Activated CD8-positive, alpha-beta T cell treated with anti-CD3 and anti-CD28 coated beads for 36 hours (primary cell): ENCODE measurements at regions not wholly inside any gene's neighbourhood (a gene's known extent, or its start where the extent isn't known, plus 50 kb on each side); places are given as distances from the start of the nearest gene placed in this dataset.

Experiments
- ATAC-seq: fragments of 200-7000 bp; cut with Tn5 transposase; one replicate; pipeline ENCODE4 v1.10.0; 2021; ENCODE audit warnings: mild to moderate bottlenecking, moderate library complexity
- CTCF ChIA-PET: fragments of 350-600 bp; sonication (Branson Sonifier 250); formaldehyde crosslinking; loops from one replicate; lab custom pipeline; 2021; ENCODE audit warnings: antibody characterized with exemption; lab: Charles Lee
- POLR2A ChIA-PET: fragments of 350-600 bp; sonication (Branson Sonifier 250); formaldehyde crosslinking; loops from one replicate; lab custom pipeline; 2021; ENCODE audit warnings: antibody characterized with exemption; lab: Charles Lee
- DNase-seq: peaks from one replicate; pipeline ENCODE4 v3.0.0-alpha.2; 2020
- H3K27ac Mint-ChIP-seq: one replicate; pipeline ENCODE4 v1.8.0; 2021; ENCODE audit warnings: mild to moderate bottlenecking, mixed read lengths
- H3K27me3 Mint-ChIP-seq: one replicate; pipeline ENCODE4 v1.8.0; 2021; ENCODE audit warnings: mixed read lengths
- H3K36me3 Mint-ChIP-seq: one replicate; pipeline ENCODE4 v1.8.0; 2021; ENCODE audit warnings: low read depth, mixed read lengths
- H3K4me1 Mint-ChIP-seq: one replicate; pipeline ENCODE4 v1.8.0; 2021; ENCODE audit warnings: low read depth, mixed read lengths
- H3K4me3 Mint-ChIP-seq: one replicate; pipeline ENCODE4 v1.8.0; 2021; ENCODE audit warnings: mild to moderate bottlenecking, moderate library complexity, mixed read lengths
- H3K9me3 Mint-ChIP-seq: one replicate; pipeline ENCODE4 v1.8.0; 2021; ENCODE audit warnings: mixed read lengths
- intact Hi-C: fragments of 100-400 bp; cut with micrococcal nuclease; formaldehyde crosslinking; loops from one replicate; pipeline ENCODE4 v1.10.0; 2022
- TF ChIP-seq, protein P1 (sequence below): fragments of 200-600 bp; IDR thresholded peaks from one replicate; pipeline ENCODE4 v1.8.0; 2022; ENCODE audit warnings: antibody characterized with exemption, mild to moderate bottlenecking

DNA sequence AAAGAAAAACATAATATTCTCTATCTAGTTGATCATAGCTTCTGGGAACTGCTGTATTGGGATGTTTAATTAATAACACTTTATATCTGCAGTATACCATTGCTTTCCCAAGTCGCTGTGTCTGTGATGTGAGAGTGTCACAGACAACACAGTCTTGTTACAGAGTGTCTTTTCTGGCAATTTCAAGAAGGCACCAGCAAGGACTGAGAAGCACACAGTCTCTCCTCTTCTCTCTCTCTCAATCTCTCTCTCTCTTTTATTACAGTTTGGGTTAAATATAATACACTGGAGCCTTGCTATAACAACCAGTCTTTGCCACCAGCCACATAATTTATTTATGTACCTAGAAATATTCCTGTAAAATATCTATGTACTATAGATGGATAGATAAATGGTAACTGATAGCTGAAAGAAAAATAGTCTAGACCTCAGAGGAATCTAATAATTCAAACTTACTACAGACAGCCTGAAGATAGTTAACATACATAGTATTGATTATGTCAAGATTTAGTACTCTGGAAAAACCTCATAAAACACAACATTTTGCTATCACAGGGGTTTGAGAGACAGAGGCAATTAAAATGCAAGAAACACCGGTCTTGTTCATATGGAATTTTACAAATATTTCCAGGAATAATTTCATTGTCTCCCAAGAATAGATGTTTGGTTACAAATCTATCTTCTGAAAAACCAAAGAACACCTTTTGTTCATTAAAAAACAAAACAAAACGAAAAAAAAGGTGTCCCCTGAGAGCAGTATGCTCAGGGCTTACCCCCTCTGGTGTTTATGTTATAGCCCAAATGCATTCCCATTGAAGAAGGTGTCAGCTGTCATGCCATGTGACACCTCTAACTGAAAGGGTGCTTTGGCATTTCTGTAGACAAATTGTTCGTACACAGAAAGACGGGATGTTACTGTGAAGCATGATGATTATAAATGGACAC is 507.8 kb downstream of the TBC1D4 start:
- Mint-ChIP-seq H3K27me3 (peaks cover 6% of the 10 kb centered on the region), H3K27ac (no peak overlapping the region), H3K4me3 (no peak overlapping the region), H3K4me1 (no peaks in the 10 kb centered on the region), H3K9me3 (no peaks in the 10 kb centered on the region), H3K36me3 (no peaks in the 10 kb centered on the region)
- ATAC-seq (no peak), DNase-seq (no peak)
- ChIA-PET CTCF (no interaction called here), POLR2A (no interaction called here)
- TF ChIP-seq, protein P1, sequence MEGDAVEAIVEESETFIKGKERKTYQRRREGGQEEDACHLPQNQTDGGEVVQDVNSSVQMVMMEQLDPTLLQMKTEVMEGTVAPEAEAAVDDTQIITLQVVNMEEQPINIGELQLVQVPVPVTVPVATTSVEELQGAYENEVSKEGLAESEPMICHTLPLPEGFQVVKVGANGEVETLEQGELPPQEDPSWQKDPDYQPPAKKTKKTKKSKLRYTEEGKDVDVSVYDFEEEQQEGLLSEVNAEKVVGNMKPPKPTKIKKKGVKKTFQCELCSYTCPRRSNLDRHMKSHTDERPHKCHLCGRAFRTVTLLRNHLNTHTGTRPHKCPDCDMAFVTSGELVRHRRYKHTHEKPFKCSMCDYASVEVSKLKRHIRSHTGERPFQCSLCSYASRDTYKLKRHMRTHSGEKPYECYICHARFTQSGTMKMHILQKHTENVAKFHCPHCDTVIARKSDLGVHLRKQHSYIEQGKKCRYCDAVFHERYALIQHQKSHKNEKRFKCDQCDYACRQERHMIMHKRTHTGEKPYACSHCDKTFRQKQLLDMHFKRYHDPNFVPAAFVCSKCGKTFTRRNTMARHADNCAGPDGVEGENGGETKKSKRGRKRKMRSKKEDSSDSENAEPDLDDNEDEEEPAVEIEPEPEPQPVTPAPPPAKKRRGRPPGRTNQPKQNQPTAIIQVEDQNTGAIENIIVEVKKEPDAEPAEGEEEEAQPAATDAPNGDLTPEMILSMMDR: no peak
- intact Hi-C loops: no loop called here

DNA sequence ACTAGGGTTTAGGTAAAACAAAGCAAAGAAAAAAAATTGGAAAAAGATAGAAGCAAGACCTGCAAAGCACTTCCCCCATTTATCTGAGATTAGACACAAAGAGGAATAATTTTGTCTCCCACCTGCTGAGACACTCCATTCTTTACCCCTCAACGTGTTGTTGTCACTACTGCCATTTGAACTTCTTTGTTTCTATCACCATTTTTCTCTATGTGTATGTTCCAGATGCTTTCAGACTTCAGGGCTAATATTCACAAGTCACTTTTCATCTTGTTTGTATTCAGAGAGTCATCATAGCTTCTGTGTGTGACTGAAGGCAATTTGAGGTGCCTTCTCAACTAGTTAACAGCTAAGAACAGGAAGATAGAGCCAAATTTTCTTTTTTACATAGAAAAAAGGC is 512.5 kb downstream of the TBC1D4 start:
- Mint-ChIP-seq H3K36me3 (no peaks in the 10 kb centered on the region), H3K4me1 (no peaks in the 10 kb centered on the region), H3K4me3 (no peak overlapping the region), H3K9me3 (no peaks in the 10 kb centered on the region), H3K27me3 (peaks cover 3% of the 10 kb centered on the region), H3K27ac (no peak overlapping the region)
- TF ChIP-seq, protein P1: no peak
- ATAC-seq (no peak), DNase-seq (no peak)
- ChIA-PET POLR2A (no interaction called here), CTCF (interaction anchor here (1.4 kb wide), 1 partner anchor 250 kb away, joined by 5 read pairs; no protein-coding TSS in a partner anchor)
- intact Hi-C loops: no loop called here

DNA sequence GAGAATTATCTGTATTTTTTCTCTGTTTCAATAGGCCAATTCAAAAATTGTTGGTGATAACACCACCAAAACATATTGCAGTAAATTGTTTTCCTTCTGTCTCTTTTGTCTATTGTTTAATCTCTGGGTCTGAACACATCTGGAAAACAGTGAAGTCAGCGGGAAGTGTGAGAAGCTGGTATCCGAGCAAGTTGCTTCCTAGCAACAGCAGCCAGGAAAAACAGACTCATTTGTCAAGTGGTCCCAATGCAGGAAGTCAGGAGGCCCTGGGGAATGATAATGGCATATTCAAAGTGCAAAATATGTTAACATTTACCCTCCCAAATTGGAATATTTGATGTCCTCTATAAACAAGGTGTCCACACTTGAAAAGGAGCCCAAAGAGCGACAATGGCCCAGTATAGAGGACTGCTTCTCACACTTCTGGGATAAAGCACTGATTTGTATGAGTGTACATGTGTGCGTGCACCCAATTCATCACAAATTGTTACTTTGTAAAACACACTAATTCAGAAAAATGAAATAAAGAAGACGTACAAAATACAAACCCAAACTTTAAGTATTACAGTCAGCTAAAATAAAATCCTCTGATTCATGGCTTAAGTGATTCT is 515.0 kb downstream of the TBC1D4 start:
- no peaks in the 10 kb centered on the region for H3K4me1 Mint-ChIP-seq
- DNase-seq: no peak
- H3K9me3 Mint-ChIP-seq: no peaks in the 10 kb centered on the region
- H3K36me3 Mint-ChIP-seq: no peaks in the 10 kb centered on the region
- ATAC-seq: no peak
- intact Hi-C loops: no loop called here
- CTCF ChIA-PET: interaction anchor here (1.1 kb wide), 1 partner anchor 36 kb away, joined by 3 read pairs; no protein-coding TSS in a partner anchor
- TF ChIP-seq, protein P1: no peak
- no peak overlapping the region for H3K27ac Mint-ChIP-seq
- POLR2A ChIA-PET: no interaction called here
- peaks cover 2% of the 10 kb centered on the region for H3K27me3 Mint-ChIP-seq
- H3K4me3 Mint-ChIP-seq: no peak overlapping the region

DNA sequence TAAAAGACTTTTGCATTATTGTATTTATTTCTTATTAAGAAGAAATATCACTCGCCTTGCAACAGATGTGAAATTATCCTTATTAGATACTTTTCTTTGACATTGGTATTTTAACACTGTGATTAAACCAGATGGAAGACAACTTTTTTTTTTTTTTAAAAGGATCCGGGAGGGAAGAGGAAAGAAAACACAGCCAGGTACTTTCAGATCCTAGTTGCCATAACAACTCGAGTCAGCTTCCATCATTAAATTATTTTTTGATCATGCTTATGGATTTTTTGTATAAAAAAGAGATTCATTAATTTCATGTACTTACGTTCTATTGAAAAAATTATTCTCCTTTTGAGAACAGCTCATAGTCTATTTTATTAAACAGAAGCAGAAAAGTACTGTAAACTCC is 515.7 kb downstream of the TBC1D4 start:
- ChIA-PET CTCF (interaction anchor here (0.6 kb wide), 1 partner anchor 325 kb away, joined by 3 read pairs; no protein-coding TSS in a partner anchor), POLR2A (no interaction called here)
- Mint-ChIP-seq H3K36me3 (no peaks in the 10 kb centered on the region), H3K4me3 (no peak overlapping the region), H3K4me1 (no peaks in the 10 kb centered on the region), H3K9me3 (no peaks in the 10 kb centered on the region), H3K27me3 (peaks cover 5% of the 10 kb centered on the region), H3K27ac (no peak overlapping the region)
- ATAC-seq: no peak
- DNase-seq: no peak
- intact Hi-C loops: no loop called here
- TF ChIP-seq, protein P1: no peak

DNA sequence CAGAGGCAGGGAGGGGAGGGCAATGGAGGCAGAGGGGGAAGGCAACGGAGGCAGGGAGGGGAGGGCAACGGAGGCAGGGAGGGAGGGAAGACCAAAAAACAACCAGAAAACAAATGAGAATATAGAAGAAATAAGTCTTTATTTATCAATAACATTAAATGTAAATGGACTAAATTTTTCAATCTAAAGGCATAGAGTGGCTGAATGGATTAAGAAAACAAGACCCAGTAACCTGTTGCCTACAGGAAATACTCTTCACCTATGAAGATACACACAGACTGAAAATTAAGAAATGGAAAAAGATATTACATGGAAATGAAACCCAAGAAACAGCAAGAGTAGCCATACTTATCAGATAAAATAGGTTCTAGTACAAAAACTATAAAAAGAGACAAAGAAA is 536.3 kb downstream of the TBC1D4 start:
- ATAC-seq: no peak
- Mint-ChIP-seq H3K27ac (no peak overlapping the region), H3K4me3 (no peak overlapping the region), H3K27me3 (no peaks in the 10 kb centered on the region), H3K9me3 (peaks cover 13% of the 10 kb centered on the region), H3K4me1 (no peaks in the 10 kb centered on the region), H3K36me3 (no peaks in the 10 kb centered on the region)
- POLR2A ChIA-PET: no interaction called here
- TF ChIP-seq, protein P1: no peak
- DNase-seq: no peak
- intact Hi-C loops: no loop called here
- CTCF ChIA-PET: no interaction called here
